GM18870 (cell line): ENCODE measurements at regions not wholly inside any gene's neighbourhood (a gene's known extent, or its start where the extent isn't known, plus 50 kb on each side); places are given as distances from the start of the nearest gene placed in this dataset.

Source experiments
- ATAC-seq: cut with Tn5 transposase; IDR thresholded peaks from one replicate; pipeline ENCODE4 v1.9.1; 2021; ENCODE audit warnings: moderate library complexity; ENCODE audit not compliant: unreplicated experiment

GRCh38 chr4:181646864-181647263 lies 596.3 kb upstream of the TENM3 start:
- no peak for ATAC-seq

DNA sequence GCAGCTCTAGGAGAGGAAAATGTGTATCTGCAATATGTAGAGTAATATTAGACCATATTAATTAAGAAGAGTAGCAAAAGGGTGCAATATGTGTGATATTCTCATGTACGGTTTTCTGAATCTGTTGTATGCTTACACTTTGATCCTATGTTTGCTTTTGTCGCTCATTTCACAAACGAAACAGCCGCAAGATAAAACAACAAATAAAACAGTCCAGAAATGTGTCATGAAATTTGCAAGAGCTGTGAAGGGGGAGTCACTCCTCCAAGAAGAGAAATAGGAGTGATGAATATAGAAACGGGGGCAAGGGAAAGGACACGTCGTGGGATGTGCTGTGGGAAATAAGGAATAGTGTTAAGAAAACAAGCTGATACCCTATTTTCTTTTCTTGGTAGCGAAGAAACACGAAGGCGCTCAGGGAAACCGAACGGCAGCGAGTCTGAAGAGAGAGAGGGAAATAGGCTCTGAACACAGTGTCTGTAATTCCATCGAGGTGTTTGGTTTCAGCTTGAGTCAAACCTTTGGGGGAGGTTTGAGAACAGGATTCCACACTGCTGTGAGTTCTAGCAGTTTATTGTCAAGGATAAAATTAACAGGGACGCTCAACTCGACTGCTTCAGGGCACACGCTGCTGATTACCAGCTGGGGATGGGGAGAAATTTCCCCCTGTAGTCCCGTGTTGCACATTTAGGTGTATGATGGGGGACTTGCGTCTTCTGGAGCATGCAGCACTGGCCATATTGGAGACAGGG lies 595.6 kb upstream of the TENM3 start:
- ATAC-seq = no peak

DNA sequence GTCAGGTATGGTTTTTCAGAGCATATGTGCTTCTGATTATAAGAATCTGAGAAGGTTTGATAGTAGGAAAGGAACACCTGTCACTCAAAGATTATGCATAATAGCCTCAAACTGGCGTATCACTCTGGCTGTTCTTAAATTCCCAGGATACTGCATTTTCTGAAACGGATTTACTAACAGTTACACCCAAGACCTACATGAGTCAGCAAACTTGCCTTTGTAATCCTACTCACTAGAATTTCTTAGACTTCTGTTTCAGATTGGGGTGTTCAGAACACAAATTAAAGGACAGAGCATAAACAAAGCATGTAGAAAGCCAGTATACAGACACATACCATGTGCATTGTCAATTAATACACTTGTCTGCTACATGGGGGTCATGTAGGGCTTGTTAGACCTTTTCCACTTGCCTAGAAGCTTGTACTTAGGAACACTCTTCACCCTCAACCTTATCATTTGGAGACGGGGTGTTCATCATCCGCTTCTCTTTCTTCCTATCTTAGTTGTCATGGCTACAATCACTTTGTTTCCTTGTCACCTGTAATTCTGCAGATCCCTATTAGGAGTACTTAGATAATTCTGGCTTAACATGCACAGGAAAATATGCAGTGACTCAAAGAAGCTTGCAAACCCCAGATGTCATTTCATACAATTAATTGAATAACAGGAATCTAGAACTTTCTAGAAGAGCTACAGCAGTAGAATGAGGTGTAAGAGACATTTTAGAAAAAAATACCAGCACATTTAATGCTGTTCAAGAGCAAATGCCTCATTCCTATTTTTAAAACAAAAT lies 593.0 kb upstream of the TENM3 start:
- no peak for ATAC-seq

DNA sequence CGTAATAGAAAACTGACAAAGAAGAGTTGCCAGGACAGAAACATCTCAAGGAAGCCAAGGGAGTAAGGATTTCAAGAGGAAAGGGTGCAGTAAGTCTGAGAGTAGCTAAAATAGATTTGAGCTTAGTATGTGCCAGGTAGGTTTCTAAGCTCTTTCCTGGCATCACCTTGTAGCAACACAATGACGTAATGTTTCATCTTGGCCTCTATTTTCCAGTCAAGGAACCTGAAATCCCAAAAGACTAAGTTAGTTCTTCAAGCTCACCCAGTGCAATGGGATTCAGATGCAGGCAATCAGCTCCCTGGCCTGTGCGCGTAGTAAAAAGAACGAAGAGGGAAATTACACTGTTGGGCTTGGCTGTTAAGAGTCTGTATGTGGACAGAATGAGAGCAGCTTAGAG lies 586.5 kb upstream of the TENM3 start:
- ATAC-seq = no peak

- ATAC-seq = no peak
These were observed 584.0 kb upstream of the TENM3 start for GRCh38 chr4:181659202-181659601.

- no peak for ATAC-seq
These were observed 583.3 kb upstream of the TENM3 start for GRCh38 chr4:181659876-181660275.

GRCh38 chr4:181661090-181661489 lies 582.1 kb upstream of the TENM3 start:
- ATAC-seq = no peak

DNA sequence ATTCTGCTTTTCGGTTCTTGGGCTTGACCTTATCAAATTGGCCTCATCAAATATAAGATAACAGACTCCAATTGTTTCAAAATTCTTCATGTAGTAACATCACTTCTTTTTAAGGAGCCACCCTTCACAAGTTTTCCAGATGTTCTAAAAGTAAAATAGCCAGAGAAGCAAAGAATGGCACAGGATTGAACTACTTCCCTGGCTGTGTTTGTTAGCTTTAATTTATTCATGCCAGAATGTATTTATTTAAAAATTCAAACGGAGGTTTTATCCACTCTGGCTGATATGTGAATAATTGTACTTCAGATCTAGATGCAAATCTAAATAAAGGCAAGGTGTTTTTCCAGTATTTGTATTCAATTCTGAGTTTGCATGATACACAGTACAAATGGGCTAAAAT lies 581.3 kb upstream of the TENM3 start:
- ATAC-seq = no peak

DNA sequence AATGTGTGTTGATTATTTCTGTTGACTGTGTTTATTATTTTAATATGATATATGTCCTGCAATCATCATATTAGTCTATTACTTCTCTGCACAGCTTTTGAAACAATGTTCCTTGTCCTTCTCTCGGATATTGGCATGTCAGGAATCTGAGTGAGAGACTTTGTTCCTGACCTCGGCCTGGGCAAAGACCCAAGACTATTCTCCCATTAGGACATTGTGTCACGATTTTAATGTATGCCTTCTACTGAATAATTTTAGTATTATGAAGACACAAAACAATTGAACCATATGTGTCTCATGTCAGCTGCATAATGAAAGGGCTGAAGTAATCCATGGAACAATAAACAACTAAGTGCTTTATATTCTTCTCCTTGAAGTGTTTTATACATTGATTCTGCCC lies 580.8 kb upstream of the TENM3 start:
- ATAC-seq = no peak

- ATAC-seq = no peak
These were observed 572.7 kb upstream of the TENM3 start for GRCh38 chr4:181670506-181670905.

GRCh38 chr4:181671672-181672071 lies 571.5 kb upstream of the TENM3 start:
- no peak for ATAC-seq

DNA sequence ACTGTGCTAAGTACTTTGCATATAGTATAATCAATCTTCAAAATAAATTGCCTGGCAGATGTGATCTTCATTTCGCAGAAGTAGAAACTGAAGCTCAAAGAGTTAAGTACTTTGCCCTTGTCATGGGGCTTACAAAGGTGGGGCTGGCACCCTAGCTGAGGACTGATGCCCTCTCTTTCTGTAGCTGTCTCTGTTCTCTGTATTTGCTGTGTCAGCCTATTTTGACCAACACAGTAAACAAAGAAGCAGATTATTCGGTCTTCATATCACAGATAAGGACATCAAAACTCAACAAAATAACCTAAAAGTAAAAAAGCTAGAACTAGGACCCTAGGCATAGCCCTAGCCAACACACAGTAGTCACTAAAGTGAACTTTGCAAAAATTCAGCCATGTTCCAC lies 570.5 kb upstream of the TENM3 start:
- no peak for ATAC-seq

GRCh38 chr4:181674315-181674875 lies 568.8 kb upstream of the TENM3 start:
- no peak for ATAC-seq

GRCh38 chr4:181676546-181676945 lies 566.7 kb upstream of the TENM3 start:
- ATAC-seq = no peak

GRCh38 chr4:181677201-181677600 lies 566.0 kb upstream of the TENM3 start:
- ATAC-seq = no peak

GRCh38 chr4:181677621-181678020 lies 565.6 kb upstream of the TENM3 start:
- ATAC-seq = no peak

DNA sequence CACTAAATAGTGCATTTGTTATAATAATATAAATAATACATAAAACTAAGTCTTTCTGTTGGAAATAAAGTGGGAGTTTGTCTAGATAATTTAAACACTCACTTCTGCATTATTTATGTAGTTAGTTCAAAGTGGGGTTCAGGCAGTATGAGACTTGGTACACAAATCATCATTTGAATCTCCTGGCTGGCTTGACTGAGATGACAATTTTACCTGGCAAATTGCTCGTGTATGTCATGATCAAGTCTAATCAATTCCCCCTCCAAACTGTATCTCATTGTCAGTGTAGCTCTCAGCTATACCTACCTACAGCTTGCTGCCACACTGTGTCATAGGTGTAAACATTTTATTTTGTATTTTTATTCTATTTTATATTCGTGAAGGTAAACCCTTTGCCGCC lies 563.4 kb upstream of the TENM3 start:
- ATAC-seq = no peak

DNA sequence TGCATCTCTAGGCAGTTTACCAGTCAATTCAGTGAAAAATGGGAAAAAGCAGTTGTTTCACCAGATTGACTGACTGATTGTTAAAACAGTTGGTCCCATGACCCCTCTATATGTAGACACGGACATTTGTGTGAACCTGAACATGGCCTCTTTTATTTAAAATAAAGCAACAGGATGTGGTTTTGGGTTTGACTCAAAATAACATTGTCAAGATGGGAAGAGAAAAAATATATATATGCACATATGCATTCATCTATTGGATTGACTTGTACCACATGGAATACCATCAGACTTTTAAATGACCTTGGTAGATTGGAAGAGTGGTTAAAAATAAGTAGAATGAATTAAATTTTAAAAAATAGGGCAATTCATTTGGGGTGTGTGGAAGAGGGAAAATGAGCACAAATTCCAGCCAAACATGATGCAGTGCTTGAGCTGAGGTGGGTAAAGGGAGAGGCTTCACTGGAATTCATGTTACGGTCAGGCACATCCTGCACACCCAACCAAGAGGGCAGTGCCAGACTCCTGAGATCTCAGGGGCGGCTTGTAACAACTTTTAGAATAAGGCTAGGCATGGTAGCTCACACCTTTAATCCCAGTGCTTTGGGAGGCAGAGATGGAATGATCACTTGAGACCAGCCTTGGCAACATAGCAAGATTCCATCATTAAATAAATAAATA lies 560.7 kb upstream of the TENM3 start:
- no peak for ATAC-seq

DNA sequence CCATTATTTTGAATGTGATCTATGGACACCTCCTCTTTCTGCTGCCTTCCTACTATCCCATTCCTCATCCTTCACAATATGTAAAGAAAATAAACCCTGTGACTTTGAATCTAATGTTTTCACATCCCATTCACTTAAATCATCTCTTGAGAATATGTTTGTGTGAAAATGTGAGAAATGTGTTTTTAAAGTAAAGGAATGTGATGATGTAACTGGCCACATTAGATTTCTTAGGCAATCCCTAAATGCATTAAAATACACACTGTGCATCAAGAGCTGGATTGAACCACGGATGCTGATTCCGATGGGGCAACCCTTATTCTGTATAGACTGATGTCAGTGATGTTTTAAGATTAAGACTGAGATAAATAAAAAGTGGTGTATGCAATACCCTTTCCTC lies 558.9 kb upstream of the TENM3 start:
- ATAC-seq = no peak

- ATAC-seq = no peak
These were observed 557.7 kb upstream of the TENM3 start for GRCh38 chr4:181685461-181685860.

- no peak for ATAC-seq
These were observed 557.3 kb upstream of the TENM3 start for GRCh38 chr4:181685911-181686310.

DNA sequence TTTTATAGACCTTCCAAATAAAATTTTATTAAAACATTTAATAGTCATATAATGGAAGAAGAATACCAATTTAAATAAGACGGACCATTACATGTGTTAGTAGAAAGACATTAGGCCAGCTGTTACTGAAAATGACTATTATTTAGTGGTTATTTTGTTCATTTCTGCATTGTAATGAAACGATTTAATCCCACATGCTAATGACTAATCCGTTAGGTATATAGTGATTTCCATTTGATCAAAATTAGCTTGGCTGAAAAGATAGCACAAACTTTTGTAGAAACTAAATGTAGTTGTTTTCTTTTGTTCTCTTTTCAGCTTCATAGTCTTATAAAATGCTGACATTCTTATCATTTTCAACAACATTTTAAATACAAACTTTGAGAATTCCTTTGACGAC lies 556.1 kb upstream of the TENM3 start:
- ATAC-seq = no peak
